HEK293 (cell line): ENCODE measurements at regions not wholly inside any gene's neighbourhood (a gene's known extent, or its start where the extent isn't known, plus 50 kb on each side); places are given as distances from the start of the nearest gene placed in this dataset.

Experiments used
- YY1 ChIP-seq: fragments of 450-650 bp; formaldehyde crosslinking; IDR thresholded peaks from 2 replicates; pipeline ENCODE4 v1.5.1; 2018; ENCODE audit warnings: missing biosample characterization, missing genetic modification characterization
- ZNF311 ChIP-seq: fragments of 450-650 bp; formaldehyde crosslinking; IDR thresholded peaks from 2 replicates; pipeline ENCODE4 v1.5.1; 2017; ENCODE audit warnings: missing biosample characterization, missing genetic modification characterization, borderline replicate concordance
- ZNF560 ChIP-seq: fragments of 450-650 bp; formaldehyde crosslinking; IDR thresholded peaks from 2 replicates; pipeline ENCODE4 v1.5.1; 2017; ENCODE audit warnings: missing biosample characterization, missing genetic modification characterization, borderline replicate concordance
- ZNF704 ChIP-seq: fragments of 450-650 bp; formaldehyde crosslinking; IDR thresholded peaks from 2 replicates; pipeline ENCODE4 v1.5.1; 2016; ENCODE audit warnings: missing biosample characterization, missing genetic modification characterization
- TF ChIP-seq, protein P1 (sequence below): fragments of 450-650 bp; formaldehyde crosslinking; IDR thresholded peaks from 2 replicates; pipeline ENCODE4 v1.5.1; 2016; ENCODE audit warnings: missing biosample characterization, missing genetic modification characterization
- TF ChIP-seq, protein P2 (sequence below): fragments of 450-650 bp; formaldehyde crosslinking; IDR thresholded peaks from 2 replicates; pipeline ENCODE4 v1.5.1; 2016; ENCODE audit warnings: missing biosample characterization, missing genetic modification characterization
- TF ChIP-seq, protein P3 (sequence below): fragments of 450-650 bp; formaldehyde crosslinking; IDR thresholded peaks from 2 replicates; pipeline ENCODE4 v1.5.1; 2016; ENCODE audit warnings: missing biosample characterization, missing genetic modification characterization

- TF ChIP-seq, protein P1, sequence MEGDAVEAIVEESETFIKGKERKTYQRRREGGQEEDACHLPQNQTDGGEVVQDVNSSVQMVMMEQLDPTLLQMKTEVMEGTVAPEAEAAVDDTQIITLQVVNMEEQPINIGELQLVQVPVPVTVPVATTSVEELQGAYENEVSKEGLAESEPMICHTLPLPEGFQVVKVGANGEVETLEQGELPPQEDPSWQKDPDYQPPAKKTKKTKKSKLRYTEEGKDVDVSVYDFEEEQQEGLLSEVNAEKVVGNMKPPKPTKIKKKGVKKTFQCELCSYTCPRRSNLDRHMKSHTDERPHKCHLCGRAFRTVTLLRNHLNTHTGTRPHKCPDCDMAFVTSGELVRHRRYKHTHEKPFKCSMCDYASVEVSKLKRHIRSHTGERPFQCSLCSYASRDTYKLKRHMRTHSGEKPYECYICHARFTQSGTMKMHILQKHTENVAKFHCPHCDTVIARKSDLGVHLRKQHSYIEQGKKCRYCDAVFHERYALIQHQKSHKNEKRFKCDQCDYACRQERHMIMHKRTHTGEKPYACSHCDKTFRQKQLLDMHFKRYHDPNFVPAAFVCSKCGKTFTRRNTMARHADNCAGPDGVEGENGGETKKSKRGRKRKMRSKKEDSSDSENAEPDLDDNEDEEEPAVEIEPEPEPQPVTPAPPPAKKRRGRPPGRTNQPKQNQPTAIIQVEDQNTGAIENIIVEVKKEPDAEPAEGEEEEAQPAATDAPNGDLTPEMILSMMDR (tag by site-specific recombination): no peak
- TF ChIP-seq, protein P2, sequence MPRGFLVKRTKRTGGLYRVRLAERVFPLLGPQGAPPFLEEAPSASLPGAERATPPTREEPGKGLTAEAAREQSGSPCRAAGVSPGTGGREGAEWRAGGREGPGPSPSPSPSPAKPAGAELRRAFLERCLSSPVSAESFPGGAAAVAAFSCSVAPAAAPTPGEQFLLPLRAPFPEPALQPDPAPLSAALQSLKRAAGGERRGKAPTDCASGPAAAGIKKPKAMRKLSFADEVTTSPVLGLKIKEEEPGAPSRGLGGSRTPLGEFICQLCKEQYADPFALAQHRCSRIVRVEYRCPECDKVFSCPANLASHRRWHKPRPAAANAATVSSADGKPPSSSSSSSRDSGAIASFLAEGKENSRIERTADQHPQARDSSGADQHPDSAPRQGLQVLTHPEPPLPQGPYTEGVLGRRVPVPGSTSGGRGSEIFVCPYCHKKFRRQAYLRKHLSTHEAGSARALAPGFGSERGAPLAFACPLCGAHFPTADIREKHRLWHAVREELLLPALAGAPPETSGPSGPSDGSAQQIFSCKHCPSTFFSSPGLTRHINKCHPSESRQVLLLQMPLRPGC (tag by site-specific recombination): no peak
- TF ChIP-seq ZNF560 (tag by site-specific recombination): no peak
- no peak for TF ChIP-seq YY1 (tag by site-specific recombination)
- no peak for TF ChIP-seq ZNF311
- no peak for TF ChIP-seq ZNF704 (tag by site-specific recombination)
- TF ChIP-seq, protein P3, sequence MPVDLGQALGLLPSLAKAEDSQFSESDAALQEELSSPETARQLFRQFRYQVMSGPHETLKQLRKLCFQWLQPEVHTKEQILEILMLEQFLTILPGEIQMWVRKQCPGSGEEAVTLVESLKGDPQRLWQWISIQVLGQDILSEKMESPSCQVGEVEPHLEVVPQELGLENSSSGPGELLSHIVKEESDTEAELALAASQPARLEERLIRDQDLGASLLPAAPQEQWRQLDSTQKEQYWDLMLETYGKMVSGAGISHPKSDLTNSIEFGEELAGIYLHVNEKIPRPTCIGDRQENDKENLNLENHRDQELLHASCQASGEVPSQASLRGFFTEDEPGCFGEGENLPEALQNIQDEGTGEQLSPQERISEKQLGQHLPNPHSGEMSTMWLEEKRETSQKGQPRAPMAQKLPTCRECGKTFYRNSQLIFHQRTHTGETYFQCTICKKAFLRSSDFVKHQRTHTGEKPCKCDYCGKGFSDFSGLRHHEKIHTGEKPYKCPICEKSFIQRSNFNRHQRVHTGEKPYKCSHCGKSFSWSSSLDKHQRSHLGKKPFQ: no peak
Observed at GRCh38 chr6:93989630-93990029, 570.3 kb upstream of the EPHA7 start.
